GM12874 (cell line): ENCODE measurements at regions not wholly inside any gene's neighbourhood (a gene's known extent, or its start where the extent isn't known, plus 50 kb on each side); places are given as distances from the start of the nearest gene placed in this dataset.

Source experiments
- TF ChIP-seq, protein P1 (sequence below): IDR thresholded peaks from 2 replicates; pipeline ENCODE4 v1.5.1; 2011; ENCODE audit warnings: low read depth, mild to moderate bottlenecking, control low read depth, low read length, moderate library complexity; ENCODE audit not compliant: insufficient read depth

DNA sequence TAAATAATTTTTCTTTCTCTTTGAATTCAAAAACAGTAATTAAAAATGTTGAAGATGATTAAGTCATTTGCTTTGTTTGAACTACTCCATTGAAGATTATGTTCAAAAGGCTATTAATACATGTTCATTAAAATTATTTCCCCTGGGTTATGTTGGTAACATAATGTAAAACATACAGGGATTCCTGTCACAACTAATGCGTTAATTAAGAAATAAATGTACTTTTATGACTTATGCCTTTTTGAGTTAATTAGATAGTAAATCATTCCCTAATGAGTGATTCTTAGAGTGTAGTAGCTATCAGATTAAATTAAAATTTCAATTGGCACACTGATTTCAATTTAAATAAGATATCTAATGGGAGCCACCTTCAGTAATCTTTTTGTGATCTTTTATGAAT, 549.1 kb downstream of the ANKRD50 start:
- TF ChIP-seq, protein P1, sequence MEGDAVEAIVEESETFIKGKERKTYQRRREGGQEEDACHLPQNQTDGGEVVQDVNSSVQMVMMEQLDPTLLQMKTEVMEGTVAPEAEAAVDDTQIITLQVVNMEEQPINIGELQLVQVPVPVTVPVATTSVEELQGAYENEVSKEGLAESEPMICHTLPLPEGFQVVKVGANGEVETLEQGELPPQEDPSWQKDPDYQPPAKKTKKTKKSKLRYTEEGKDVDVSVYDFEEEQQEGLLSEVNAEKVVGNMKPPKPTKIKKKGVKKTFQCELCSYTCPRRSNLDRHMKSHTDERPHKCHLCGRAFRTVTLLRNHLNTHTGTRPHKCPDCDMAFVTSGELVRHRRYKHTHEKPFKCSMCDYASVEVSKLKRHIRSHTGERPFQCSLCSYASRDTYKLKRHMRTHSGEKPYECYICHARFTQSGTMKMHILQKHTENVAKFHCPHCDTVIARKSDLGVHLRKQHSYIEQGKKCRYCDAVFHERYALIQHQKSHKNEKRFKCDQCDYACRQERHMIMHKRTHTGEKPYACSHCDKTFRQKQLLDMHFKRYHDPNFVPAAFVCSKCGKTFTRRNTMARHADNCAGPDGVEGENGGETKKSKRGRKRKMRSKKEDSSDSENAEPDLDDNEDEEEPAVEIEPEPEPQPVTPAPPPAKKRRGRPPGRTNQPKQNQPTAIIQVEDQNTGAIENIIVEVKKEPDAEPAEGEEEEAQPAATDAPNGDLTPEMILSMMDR = no peak

DNA sequence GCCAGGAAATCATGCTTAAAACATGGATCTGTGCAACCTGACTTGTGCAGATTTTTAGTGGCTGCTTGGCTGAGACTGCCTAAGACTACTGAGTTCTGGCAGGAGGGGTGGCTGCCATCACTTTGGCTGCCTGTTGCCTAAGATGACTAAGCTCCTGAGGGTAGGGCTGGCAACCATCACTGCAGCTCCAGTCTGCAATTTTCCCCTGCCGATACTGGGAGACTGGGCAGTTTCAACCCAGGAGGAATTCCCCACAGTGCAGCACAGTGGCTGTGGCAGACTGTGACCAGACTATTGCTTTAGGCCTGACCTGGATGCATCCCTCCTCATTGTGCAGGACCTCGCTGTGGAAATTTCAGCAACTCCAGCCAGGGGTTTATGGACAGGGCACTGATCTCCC, 544.9 kb downstream of the ANKRD50 start:
- TF ChIP-seq, protein P1 = no peak

DNA sequence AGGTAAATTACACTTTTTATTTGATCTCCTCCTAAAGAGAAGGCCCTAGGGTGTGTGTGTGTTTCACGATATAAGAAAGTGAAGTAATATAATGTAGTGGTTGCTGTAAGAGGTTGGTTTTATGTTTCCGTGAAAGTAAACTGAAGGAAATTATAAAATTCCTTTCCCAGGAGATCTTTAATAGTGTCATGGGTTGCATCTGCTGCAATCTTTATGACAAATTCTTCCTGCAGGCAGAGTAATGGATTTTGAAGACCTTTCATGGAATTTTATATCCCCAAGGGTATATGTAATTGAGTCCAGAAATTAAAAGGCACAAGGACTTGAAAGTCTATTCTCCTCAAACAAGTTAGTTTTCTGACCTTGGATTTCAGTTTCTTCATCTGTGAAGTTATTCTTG, 538.6 kb downstream of the ANKRD50 start:
- TF ChIP-seq, protein P1 = no peak

DNA sequence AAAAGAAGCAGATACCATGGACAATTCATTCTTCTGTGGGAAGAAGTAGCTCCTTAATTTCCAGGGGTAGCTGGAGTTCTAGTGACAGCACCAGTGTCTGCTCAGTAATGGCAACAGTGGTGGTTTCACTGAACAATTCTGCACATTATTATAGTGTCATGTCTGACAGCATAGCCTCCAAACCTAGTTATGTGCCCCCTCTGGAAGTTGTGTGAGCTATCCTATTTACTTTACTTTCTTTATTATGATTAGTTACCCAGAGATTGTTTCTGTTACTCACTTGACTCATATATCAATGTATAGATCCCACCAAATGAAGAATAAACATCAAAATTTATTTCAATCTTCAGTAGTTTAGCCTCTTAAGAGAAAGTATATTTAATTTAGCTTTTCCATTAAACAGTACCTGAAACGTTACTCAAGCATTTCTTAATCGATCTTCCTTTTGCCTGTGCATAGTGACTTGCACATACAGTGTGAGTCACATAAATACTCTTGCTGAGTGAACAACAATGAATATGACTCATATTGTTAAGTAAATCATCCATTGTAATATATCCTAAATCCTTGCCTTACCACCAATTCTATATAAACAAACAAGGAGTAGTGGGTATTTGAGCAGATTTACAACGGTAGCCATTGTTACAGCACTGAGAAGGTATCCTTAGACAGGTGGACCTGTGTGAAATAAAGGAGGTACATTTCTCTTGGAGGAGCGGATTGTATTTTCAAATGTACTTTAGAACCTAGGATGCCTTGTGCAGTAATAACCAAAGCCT, 534.7 kb downstream of the ANKRD50 start:
- TF ChIP-seq, protein P1 = no peak

DNA sequence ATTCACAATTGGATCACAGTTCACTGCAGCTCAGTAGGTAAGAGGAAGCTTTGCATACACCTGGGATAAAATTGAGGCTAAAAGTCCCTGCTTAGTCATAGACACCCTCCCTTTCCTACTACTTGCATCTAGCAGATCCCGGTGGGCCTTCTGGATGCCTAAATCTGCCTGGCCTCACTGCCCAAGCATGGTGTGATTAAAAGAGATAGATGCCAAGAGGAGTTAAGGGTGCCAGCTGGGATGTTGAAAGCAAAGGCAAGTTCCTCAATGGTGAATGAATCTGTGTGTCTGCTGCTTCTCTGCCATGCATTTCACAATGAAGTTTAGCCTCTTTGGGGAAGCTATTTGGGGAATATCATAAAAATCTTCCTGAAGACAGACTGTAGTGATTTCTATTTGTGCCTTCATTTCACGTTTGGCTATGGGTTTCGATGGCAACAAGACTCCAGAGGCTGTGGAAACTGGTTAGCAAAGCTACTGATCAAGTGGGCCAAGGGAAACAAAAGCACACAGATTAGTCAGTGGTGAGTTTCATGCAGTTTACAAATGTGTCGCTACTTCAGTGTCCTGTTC, 534.0 kb downstream of the ANKRD50 start:
- TF ChIP-seq, protein P1 = no peak

DNA sequence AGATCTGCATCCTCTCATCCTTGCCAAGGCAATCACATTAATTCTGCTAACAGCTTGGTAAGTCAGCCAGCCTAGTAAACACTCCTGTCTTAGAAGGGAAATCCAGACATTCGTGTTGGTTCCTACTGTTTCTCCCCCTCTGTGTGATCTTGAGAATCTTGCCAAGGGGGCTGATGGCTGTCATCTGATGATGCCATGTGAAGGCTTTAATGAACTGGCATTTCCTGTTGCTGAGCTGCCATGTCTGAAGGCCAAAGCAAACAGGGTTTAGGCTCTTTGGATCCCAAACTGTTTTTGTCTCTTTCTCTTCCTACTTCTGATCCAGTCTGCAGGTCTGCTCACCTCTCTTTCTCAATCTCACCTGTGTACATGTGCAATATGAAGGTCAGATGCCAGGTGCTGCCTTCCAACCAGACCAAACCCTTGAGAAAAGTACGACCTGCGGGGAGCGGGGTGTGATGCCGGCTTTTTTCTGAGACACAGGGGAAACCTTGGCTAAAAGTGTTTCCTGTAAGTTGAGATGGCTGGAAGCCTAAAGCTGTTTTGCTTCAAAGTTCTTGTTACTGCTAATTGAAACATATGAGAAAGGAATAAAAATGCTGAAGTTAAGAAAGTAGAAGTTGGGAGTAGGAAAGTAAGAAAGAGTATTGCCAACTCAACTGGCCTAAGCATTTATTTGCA, 532.9 kb downstream of the ANKRD50 start:
- TF ChIP-seq, protein P1 = no peak

DNA sequence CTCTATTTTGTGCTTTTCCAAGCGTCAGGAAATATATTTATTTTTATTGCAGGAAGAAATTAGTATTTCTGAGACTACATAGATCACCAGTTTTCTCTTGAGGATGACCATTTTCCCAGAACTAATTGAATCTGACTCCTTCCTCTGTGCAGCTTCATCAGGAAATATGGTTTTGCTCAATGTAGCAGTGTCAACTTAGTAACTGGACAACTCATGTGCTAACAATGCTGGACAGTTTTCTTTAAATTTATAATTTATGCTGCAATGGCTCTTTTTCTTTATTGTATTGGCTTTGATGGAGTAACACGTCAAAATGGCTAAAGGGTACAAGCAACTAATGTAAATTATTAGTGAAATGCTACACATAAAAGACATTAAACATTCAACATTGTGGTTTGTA, 531.5 kb downstream of the ANKRD50 start:
- TF ChIP-seq, protein P1 = no peak
